NCI-H2029 (cell line): ENCODE measurements at regions not wholly inside any gene's neighbourhood (a gene's known extent, or its start where the extent isn't known, plus 50 kb on each side); places are given as distances from the start of the nearest gene placed in this dataset.

Experiments
- DNase-seq: peaks from one replicate; lab custom pipeline; 2025; lab: John Stamatoyannopoulos, UW

- peak; percentile 52 for DNase-seq
Observed at GRCh38 chr10:78620985-78621799, 447.6 kb upstream of the ZMIZ1 start.

- no peak for DNase-seq
Observed at GRCh38 chr10:78623578-78624215, 445.1 kb upstream of the ZMIZ1 start.

- DNase-seq = no peak
Observed at GRCh38 chr10:78624791-78625190, 444.0 kb upstream of the ZMIZ1 start.

GRCh38 chr10:78626471-78626870, 442.3 kb upstream of the ZMIZ1 start:
- no peak for DNase-seq

GRCh38 chr10:78627254-78627795, 441.4 kb upstream of the ZMIZ1 start:
- no peak for DNase-seq

- no peak for DNase-seq
Observed at GRCh38 chr10:78628976-78629375, 439.8 kb upstream of the ZMIZ1 start.

- no peak for DNase-seq
Observed at GRCh38 chr10:78629773-78630172, 439.0 kb upstream of the ZMIZ1 start.

- no peak for DNase-seq
Observed at GRCh38 chr10:78630944-78631838, 437.6 kb upstream of the ZMIZ1 start.

GRCh38 chr10:78634389-78634815, 434.4 kb upstream of the ZMIZ1 start:
- no peak for DNase-seq

- no peak for DNase-seq
Observed at GRCh38 chr10:78634835-78635234, 433.9 kb upstream of the ZMIZ1 start.

- no peak for DNase-seq
Observed at GRCh38 chr10:78639629-78640028, 429.1 kb upstream of the ZMIZ1 start.

- no peak for DNase-seq
Observed at GRCh38 chr10:78640796-78641636, 427.8 kb upstream of the ZMIZ1 start.

GRCh38 chr10:78641693-78642092, 427.1 kb upstream of the ZMIZ1 start:
- no peak for DNase-seq

GRCh38 chr10:78642269-78642816, 426.4 kb upstream of the ZMIZ1 start:
- no peak for DNase-seq

- DNase-seq = no peak
Observed at GRCh38 chr10:78643513-78643912, 425.3 kb upstream of the ZMIZ1 start.

GRCh38 chr10:78644550-78644949, 424.2 kb upstream of the ZMIZ1 start:
- DNase-seq = no peak

- DNase-seq = no peak
Observed at GRCh38 chr10:78645169-78645686, 423.5 kb upstream of the ZMIZ1 start.

- DNase-seq = no peak
Observed at GRCh38 chr10:78645975-78646374, 422.8 kb upstream of the ZMIZ1 start.

GRCh38 chr10:78648256-78648860, 420.4 kb upstream of the ZMIZ1 start:
- DNase-seq = no peak

- no peak for DNase-seq
Observed at GRCh38 chr10:78649429-78649828, 419.3 kb upstream of the ZMIZ1 start.
